Fibroblast of skin of right quadriceps (primary cell): ENCODE measurements at regions not wholly inside any gene's neighbourhood (a gene's known extent, or its start where the extent isn't known, plus 50 kb on each side); places are given as distances from the start of the nearest gene placed in this dataset.

Experiments used
- DNase-seq: peaks from one replicate; pipeline ENCODE4 v3.0.0-alpha.2; 2013

DNA sequence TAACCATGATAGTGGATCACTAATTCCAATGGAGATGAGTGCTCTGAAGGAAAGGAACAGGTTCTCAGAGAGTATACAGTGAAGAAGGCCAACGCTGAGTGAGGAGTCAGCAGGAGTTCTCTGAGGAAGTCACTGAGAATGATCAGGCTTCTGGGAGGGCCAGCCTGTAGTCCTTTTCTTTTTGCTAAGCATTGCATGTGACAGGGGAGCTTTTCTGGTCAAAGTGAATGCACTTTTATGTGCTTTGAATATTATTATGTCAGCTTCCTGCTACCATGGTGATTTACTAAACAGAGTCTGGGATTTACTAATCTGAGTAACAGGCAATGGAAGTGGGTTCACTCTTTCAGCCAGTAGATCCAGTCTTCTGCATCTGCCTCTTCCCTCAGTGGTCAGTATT lies 81.1 kb upstream of the SERP2 start:
- DNase-seq, result peak; percentile 15

DNA sequence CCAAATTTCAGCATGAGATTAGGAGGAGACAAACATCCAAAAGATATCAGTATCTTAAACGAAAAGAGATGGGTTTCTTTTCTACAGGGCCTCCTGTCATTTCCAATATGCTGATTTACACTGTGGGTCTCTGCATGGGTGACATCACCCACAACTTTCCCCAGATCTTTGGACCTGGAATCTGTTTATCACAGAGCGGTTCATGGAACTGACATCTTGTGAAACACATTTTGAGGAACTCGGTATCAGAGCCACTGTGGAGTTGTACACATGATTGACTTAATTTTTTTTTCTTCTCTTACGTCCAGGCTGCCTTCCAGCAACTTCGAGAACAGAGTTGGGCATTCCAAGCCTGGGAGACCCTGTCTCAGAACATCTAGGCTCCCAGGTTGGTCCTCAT lies 80.2 kb upstream of the SERP2 start:
- no peak for DNase-seq

DNA sequence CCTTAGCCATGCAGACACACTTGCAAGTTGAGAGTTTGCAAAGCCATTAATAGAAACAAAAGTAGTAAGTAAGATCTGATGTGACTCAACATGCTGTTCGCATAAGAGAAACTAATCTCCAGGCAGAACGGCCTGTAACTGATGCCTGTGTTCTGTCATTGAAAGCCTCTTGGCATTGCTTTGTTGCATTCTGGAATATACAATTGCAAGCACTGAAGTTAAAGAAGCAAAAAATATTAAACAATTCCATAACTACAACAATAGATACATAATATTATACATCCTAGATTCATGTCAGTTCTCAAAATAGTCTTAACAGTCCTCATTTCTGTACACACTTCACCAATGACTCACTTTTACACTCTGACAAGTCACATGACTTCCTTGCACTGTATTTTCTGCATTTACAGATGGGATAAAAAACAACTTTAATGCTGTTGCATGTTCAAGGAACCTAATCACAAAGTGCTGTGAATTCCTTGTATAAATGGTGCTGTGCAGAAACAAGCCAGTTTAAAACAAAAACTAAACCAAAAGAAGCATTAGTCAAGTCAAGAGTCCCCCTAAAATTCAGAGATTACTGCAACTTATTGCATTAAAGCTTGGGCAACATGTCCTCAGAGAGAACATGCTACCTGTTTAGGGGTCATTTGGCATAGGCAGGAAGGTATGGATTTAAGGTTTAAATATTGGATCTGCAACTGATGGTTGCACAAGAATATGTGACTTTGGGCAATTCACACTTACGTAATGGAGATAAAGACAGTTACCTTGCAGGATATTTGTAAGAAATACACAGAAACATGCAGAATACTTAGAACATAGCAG lies 79.5 kb upstream of the SERP2 start:
- DNase-seq, result peak; percentile 39

DNA sequence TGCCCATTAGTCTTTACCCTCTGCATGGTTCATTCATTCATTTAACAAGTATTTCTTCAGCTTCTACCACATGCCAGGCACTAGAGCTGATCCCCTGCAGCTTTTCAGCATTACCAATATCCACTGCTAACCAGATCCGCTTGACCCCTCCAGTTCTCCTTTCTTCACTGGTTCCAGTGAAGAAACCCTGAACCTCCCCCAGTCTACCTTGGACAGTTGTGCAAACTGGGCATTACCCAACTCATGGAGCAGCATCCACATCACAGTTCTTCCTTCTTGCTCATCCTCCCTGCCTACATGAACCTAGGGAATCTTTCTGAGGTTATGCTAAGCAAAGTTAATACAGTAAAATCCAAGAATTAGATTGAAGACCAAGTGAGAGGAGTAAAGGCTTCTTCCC lies 78.7 kb upstream of the SERP2 start:
- DNase-seq, result no peak

DNA sequence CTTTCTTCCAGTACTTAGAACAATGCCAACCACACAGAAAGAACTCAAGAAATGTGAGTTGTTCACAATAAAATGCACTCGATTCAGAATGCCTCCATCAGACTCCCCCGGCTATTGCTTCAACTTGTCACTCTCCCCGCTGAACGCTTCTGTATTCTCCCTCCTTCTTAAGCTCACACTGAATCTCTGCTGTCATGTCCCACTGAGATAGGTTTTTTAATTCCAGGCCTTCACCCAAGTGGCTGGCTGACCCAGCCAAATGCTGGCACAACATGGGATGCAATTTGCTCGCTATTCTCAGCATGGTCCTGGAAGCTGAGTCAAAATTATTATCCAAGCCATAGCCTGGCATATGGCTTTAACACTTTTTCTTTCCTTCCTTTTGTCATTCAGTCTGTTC lies 76.8 kb upstream of the SERP2 start:
- DNase-seq, result no peak

DNA sequence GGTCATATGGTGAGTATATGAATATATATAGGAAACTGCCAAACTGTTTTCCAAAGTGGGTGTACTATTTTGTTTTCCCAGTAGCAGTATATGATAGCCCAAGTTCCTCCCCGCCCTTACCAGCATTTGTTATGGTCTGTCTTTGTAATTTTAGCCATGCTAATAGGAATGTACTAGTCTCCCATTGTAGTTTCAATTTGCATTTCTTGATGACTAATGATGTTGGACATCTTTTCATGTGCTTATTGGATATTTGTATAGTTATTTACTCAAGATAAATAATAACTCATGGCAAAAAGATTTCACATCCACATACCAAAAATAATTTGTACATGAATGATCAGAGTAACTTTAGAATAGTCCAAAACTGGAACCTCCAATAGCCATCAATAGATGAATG lies 75.3 kb upstream of the SERP2 start:
- DNase-seq, result peak; percentile 23

DNA sequence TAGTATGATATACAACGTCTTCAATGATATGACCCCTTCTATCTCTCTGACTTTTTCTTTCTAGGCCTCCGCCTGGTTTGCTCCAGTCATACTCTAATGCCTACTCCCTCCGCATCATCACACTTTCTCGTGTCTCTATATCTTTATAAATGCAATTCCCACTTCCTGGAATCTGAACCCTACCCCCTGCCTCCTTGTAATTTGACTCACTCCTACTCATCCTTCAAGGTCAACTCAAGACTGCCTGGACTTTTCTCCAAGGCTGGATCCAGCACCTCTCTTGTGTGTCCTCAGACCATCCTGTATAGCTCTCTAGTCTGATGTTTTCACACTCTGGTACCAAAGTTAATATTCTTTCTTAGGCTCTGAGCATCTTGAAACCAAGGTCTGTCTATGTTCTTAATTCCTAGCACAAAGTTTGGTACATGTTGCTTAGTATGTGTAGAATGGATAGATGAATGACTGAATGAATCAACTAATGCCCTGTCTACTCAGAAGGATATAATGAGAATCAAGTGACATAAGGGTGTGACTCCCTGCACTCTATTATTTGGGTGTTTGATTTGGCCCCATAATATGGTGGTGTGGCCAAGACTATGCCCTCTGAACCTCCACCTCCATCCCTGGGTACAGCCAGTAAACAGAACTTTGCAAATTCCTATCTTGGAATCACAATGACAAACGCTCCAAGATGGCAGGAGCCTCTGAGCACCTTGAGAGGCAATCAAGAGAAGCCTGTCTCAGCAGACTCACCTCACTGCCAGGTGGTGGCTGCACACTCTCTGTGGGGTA lies 74.3 kb upstream of the SERP2 start:
- DNase-seq, result peak; percentile 31

DNA sequence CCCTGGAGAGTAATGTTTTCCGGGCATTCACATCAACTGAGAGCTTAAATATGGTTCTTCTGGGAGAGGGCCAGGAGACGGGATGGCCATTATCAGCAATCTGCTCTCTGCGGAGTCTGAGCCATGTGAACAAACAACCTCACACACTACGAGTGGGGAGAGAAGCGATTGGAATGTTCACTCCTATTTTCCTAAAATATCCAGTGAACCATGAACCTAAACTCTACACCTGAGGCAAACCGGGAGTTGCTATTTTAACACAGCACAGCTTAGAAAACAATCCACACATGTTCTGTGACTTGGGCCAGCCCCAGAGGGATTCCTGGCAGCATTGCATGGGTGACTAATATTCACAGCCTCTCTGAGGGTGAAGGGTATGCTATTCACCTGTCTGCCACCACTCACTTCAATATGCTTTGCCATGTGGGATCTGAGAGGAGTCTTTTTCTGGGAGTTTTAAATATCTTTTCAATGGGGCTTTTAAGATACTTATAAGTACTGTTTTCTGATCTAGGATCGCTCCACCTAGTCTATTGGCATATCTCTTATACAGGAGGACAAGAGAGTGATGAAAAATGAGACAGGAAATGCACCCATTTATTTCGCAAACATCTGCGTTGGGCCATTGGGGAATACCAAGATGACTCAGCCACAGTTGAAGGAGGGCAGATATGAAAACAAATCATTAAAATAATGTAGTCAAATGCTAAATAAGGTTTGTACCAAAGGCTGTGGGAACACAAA lies 72.6 kb upstream of the SERP2 start:
- DNase-seq, result peak; percentile 65

DNA sequence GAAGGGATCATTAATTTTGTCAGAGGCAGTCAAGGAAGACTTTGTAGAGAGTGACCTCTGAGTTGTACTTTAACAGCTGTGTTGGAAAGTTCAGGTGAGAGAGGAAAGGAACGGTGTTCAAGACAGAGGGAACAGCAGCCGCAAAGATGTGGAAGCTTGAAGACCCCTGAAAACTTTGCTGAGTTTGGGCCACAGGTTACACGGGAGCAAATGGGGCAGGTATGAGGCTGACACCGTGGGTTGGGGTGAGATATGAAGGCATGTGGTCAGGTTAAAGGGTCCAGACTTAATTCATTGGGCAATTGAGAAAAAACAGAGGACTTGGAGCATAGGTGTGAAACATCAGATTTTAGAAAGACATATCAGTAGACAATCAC lies 72.0 kb upstream of the SERP2 start:
- no peak for DNase-seq

DNA sequence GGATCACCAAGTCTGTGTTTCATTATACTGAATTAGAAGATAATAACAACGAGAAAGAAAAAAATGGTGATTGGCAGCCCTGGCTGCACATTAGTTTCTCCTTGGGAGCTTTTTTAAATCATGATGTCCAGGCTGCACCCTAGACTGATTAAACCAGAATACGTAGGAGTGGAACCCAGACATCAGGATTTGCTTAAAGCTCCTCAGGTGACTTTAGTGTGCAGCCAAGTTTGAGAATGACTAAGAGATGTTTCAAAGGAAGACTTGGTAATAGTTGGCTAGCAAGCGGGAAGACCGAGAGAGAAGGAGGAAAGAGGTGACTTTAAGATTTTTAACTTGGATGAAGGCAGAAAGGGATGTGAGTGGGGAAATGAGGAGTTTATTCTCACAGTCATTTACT lies 71.4 kb upstream of the SERP2 start:
- no peak for DNase-seq

DNA sequence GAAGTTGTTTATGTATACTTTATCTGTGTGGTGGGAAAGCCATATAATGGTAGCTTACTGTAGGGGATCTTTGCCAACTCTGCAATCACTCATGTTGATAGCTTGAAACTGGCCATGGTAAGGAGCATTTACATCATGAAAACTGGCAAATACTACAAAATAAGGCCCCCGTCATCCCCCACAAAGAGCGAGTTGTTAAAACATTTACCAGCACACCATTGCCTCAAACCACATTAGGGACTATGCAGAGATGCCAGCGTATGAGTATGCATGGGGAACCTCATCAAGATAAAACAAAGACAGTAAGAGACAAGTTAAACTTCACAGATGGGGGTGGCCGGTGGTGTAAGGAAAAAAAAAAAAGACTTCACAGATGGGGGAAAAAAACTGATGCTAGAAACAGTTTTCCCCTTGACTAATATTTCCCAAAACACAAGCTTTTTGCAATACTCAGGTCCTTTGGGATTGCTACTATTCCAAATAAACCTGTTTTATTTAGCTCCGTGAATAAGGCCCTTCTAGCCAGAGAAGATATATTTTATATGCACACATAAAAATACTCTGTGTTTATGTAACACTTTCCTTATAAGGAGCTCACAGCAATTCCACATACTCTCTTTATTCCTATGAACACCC lies 70.6 kb upstream of the SERP2 start:
- DNase-seq, result peak; percentile 62

DNA sequence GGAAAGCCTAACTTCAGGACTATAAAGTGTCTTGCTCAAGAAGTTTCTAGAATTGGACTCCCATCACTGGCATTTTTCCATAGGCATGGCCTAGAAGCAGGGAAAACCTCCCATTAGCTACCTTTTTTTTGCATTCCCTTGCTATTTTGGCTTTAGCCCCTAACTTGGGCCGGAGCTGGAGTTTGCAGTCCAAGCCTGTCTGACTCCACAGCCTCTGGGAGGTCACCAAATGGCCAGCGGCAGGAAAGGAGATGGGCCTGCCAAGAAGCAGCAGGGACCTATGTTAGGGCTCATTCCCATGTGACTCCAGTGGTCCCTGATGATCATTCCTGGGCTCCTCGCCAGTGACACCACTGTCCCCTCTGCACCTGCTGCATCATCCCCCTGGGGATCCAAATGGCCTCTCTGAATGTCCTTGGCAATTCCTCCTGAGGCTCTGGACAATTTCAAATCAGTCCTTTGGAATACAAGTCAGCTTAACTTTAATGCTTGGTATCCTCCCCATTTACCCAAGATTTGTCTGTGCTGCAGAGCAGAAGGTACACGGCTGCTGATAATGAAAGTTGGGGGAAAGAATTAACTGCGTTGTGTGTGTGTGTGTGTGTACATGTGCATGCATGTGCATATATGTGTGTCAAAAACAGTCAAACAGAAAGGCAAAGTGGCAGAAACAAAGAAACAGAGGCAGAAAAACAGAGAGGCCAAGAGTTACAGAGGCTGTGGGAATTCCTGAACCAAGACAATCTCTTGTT lies 69.8 kb upstream of the SERP2 start:
- no peak for DNase-seq

DNA sequence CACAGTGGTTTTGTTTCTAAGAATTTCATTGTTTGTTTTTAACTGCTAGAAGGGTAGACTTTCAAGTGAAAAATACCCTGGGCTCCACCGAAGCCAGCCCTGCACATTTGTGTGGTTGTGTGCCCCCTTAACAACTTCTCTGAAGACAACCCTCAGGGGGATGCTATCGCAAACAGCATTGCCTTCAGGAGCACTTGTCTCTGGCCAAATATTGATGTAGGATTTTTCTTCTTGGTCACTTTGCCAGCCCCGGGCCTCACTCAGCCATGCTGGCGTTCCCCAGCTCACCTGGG lies 69.2 kb upstream of the SERP2 start:
- DNase-seq, result no peak

DNA sequence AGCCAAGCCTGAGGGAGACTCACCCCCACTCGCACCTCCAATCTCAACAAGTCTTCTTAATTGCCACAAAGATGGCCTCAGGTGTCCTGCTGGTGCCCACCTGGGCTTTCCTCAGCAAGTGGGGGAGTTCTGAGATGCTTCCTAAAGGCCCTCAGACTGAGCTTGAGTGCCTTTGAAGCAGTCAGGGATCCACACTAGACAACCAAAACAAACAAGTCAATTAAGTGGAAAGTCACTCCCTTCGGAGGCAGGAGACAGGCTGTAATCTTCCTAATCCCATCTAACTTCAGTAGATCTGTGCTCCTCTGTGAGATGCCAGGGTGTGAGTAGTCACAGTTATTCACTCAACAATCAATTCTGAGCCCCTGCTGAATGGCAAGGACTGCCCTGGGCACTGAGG lies 68.3 kb upstream of the SERP2 start:
- DNase-seq, result no peak

DNA sequence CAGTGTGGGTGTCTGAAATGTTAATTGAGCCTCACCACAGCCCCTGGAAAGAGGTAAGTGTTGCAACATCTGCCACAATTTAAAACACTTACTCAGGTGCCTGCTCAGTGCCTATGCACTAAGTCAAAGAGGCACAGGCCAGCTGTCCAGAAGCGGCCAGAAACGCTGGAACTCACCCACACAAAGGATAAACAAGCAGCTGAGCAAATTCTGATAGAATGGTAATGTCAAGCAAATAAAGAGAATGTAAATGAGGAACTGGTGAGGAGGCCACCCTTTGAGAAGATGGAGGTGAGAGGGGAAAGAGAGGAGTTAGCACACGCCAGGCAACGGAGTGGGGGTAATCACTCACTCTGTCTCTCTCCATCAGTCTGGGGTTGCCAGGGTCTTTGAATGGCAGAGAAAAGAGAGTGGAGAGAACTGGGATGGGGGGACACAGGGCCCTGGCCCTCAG lies 67.7 kb upstream of the SERP2 start:
- DNase-seq, result no peak

DNA sequence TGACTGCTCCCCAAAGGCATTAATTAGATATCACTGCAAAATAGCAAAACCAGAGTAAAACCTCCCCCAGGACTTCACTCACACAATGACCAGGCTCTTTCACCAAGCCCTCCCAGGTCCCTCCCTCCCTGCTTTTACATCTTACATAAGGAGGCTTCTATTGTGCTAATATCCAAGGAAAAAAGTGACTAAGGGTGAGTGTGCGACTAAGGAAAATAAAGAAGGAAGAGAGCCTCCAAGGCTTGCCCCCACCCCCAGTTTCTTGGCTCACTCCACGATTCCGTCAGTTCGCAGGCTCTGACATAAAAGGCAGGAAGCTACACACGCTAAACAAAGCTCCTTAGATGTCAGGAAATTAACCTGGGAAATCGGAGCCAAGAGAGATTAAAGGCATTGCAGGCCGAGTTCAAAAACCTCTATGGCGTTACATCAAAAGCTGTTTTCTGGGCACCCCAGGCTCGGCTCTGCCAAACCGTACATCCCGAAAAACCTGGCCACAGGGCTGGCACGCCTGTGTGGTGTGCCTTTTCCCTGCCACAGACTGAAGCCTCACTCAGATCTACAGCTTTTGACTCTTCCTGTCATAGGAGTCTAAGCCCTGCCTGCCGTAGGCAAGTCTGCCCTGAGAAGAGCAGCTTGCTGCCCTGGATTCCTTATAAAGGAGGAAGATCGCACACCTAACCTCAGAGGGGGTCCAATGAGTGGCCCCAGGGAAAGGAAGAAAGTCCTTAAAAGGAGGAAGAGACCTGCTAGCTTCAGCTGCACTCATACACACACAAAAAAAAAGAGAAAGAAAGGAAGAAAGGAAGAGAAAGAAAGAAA lies 67.0 kb upstream of the SERP2 start:
- peak; percentile 96 for DNase-seq

DNA sequence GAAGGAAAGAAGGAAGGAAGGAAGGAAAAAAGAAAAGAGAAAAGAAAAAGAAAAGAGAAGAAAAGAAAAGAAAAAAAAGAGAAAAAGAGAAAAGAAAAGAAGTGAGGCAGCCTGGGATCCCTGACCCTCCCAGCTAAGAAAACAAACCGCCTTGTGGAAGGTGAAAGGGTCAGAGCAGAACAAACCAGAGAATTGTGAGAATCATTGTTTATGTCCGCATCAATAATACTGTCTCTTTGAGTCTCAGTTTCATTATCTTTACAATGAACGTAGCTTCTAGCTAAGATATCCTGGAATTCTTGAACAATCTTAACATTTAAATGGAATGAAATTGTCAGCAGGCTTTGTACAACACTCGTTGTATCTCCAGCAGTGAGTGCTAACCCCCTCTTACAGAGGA lies 66.4 kb upstream of the SERP2 start:
- no peak for DNase-seq

DNA sequence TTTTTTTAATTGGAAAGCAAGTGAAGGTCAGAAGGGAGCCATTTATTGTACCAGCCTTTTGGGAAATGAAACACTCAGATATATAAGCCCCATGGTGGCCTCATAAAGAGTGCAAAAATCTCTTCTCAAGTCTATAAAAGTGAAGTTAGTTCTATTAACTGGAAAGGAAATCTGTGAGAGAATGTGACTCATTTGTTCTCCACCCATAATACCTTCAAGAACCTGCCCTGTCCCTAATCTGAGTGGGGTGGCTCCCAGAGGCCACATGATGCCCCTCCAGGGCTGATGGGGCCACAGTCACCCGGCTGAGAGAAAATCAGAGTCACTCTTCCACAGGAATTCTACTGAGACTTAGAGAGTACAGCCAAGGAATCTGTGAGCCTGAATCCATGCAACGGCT lies 65.8 kb upstream of the SERP2 start:
- DNase-seq, result no peak

DNA sequence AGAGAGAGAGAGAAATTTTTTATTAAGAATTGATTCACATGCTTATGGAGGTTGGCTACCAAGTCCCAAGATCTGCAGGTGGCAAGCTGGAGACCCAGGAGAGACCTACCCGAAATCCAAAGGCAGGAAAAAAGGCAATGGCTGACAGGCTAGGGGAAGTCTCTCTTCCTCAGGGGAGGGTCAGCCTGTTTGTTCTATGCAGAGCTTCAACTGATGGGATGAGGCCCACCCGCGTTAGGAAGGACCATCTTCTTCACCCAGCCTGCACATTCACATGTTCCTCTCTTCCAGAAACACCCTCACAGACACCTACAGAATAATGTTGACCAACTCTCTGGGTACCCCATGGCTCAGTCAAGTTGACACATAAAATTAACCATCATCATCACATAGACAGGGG lies 65.3 kb upstream of the SERP2 start:
- no peak for DNase-seq

DNA sequence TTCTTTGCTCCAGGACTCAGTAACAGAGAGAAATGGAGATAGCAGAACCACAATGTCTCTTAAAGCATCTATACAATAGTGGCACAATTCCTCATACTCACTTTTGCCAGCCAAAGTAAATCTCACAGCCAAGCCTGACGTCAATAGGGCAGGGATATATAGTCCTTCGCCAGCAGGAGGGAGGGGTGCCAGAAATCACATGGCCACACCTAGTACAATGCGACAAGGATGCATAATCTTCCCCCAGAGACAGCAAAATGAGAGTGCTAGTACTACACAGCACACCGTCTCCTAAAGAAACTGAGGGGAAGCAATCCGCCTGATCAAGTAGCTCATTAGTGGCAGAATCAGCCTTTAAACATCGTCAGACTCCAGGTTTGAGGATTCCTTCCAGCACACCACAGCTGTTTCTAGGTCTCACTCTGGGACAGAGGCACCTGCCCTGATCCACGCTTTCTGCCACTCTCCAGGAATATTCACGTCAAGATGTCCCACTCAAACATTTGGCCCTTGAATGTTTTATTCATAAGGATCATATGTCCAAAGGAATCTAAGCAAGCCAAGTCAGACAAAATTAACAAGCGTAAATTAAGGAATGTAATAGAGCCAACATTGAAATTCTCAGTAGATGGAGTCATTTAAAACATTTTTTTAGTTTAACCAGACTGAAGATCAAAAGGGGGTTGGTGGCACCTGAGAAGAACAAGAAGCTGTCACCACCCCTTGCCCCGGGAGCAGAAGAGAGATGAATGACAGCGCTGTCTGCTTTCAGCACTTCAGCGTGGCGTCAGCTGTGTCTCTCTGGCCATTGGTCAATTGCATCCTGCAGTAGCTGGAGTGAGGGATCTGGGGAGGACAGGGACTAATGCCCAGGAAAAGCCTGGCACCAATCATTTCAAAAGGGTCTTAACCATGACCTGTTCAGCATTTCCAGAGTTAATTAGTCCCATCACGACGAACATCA lies 63.5 kb upstream of the SERP2 start:
- no peak for DNase-seq
